ENCODE measurements at regions not wholly inside any gene's neighbourhood (a gene's known extent, or its start where the extent isn't known, plus 50 kb on each side); places are given as distances from the start of the nearest gene placed in this dataset.

DNA sequence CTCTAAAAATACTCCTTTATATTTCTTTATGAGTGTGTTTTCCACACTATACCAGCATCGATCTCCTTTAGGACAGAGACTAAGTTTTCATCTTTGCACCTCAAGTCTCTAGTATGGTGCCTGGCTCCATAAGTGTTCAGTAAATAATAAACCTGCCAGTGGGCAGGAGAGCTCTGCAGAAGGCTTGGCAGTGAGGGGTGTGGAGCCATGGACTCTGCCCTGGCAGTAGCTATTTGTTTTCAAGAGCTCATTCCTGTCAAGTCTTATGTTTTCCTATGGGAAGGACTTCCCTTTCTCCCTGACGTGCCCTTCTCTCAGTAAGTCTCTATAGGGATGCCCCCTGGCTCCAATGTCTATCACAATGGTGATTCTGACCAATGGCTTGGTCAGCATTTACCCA is 252.2 kb downstream of the PIK3R1 start:
- Histone ChIP-seq H2AFZ (ENCODE audit: low read depth, low read length, poor library complexity, severe bottlenecking) (no peak overlapping the region), H3K36me3 (ENCODE audit: control insufficient read depth in 1 of 2, insufficient read depth in 2 of 2, low read length in 2 of 2) (no peaks in the 10 kb centered on the region), H3K9me3 (ENCODE audit: control insufficient read depth in 1 of 2, insufficient read depth in 1 of 2, low read depth in 1 of 2, low read length in 2 of 2) (no peaks in the 10 kb centered on the region), H3K4me3 (replicated peaks in 1 of 2; ENCODE audit: low read depth in 1 of 2, low read length in 2 of 2) (no peak overlapping the region), H3K79me2 (ENCODE audit: insufficient read depth, low read length) (no peaks in the 10 kb centered on the region), H3K4me2 (ENCODE audit: low read length) (no peak overlapping the region), H3K9me2 (ENCODE audit: insufficient read depth) (no peaks in the 10 kb centered on the region), H4K20me1 (ENCODE audit: insufficient read depth) (no peaks in the 10 kb centered on the region), H3K27me3 (ENCODE audit: insufficient read depth, low read length) (no peaks in the 10 kb centered on the region), H3K4me1 (ENCODE audit: control insufficient read depth in 1 of 2, insufficient read depth in 2 of 2, low read length in 2 of 2) (peaks cover 0 to 6% of the 10 kb centered on the region in 2 experiments; a peak in 1 of 4 replicates), H3K9ac (ENCODE audit: low read length) (no peak overlapping the region), H3K27ac (ENCODE audit: low read depth, low read length) (no peak overlapping the region)
- intact Hi-C loops (cut with micrococcal nuclease), result loop anchor here (10.0 kb wide), 1 partner anchor 1223 kb away; no protein-coding TSS in a partner anchor
- no peak for ATAC-seq
- POLR2A ChIA-PET, result no interaction called here
- no peak for DNase-seq (ENCODE audit: low read depth, low spot score)
- TF ChIP-seq EGR1 (IDR thresholded peaks at IDR 0.05; ENCODE audit: low read depth) (no peak), EZH2 (IDR thresholded peaks at IDR 0.05) (no peak), ELF1 (IDR thresholded peaks at IDR 0.05; ENCODE audit: borderline replicate concordance, low read depth) (no peak), SIN3A (IDR thresholded peaks at IDR 0.05; ENCODE audit: low read depth) (no peak), POLR2A (IDR thresholded peaks at IDR 0.05; ENCODE audit: borderline replicate concordance, extremely low read depth, insufficient read depth, insufficient read length) (no peak), CEBPB (IDR thresholded peaks at IDR 0.05; ENCODE audit: low read depth) (no peak), JUND (IDR thresholded peaks at IDR 0.05) (no peak), ZNF274 (IDR thresholded peaks at IDR 0.05; ENCODE audit: low read depth, low read length) (no peak), ZFX (IDR thresholded peaks at IDR 0.05) (no peak), FOSL1 (IDR thresholded peaks at IDR 0.05; ENCODE audit: low read depth) (no peak), EZH2phosphoT487 (IDR thresholded peaks at IDR 0.05; ENCODE audit: borderline replicate concordance) (no peak), SP1 (IDR thresholded peaks at IDR 0.05; ENCODE audit: low read depth) (no peak), TCF7L2 (IDR thresholded peaks at IDR 0.05; ENCODE audit: borderline replicate concordance, extremely low read depth, insufficient read depth, insufficient read length) (no peak), POLR2AphosphoS5 (IDR thresholded peaks at IDR 0.05; ENCODE audit: low read depth, low read length) (no peak), RAD21 (IDR thresholded peaks at IDR 0.05; ENCODE audit: low read depth) (no peak)
- TF ChIP-seq, protein P1, sequence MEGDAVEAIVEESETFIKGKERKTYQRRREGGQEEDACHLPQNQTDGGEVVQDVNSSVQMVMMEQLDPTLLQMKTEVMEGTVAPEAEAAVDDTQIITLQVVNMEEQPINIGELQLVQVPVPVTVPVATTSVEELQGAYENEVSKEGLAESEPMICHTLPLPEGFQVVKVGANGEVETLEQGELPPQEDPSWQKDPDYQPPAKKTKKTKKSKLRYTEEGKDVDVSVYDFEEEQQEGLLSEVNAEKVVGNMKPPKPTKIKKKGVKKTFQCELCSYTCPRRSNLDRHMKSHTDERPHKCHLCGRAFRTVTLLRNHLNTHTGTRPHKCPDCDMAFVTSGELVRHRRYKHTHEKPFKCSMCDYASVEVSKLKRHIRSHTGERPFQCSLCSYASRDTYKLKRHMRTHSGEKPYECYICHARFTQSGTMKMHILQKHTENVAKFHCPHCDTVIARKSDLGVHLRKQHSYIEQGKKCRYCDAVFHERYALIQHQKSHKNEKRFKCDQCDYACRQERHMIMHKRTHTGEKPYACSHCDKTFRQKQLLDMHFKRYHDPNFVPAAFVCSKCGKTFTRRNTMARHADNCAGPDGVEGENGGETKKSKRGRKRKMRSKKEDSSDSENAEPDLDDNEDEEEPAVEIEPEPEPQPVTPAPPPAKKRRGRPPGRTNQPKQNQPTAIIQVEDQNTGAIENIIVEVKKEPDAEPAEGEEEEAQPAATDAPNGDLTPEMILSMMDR (IDR thresholded peaks at IDR 0.05 in 2 of 3, conservative IDR thresholded peaks at IDR 0.05 in 1 of 3; ENCODE audit: borderline replicate concordance in 1 of 3, insufficient read depth in 1 of 3, low read depth in 2 of 3, low read length in 2 of 3), result no peak
- TF ChIP-seq, protein P2, sequence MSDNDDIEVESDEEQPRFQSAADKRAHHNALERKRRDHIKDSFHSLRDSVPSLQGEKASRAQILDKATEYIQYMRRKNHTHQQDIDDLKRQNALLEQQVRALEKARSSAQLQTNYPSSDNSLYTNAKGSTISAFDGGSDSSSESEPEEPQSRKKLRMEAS (IDR thresholded peaks at IDR 0.05), result no peak
- TF ChIP-seq, protein P3, sequence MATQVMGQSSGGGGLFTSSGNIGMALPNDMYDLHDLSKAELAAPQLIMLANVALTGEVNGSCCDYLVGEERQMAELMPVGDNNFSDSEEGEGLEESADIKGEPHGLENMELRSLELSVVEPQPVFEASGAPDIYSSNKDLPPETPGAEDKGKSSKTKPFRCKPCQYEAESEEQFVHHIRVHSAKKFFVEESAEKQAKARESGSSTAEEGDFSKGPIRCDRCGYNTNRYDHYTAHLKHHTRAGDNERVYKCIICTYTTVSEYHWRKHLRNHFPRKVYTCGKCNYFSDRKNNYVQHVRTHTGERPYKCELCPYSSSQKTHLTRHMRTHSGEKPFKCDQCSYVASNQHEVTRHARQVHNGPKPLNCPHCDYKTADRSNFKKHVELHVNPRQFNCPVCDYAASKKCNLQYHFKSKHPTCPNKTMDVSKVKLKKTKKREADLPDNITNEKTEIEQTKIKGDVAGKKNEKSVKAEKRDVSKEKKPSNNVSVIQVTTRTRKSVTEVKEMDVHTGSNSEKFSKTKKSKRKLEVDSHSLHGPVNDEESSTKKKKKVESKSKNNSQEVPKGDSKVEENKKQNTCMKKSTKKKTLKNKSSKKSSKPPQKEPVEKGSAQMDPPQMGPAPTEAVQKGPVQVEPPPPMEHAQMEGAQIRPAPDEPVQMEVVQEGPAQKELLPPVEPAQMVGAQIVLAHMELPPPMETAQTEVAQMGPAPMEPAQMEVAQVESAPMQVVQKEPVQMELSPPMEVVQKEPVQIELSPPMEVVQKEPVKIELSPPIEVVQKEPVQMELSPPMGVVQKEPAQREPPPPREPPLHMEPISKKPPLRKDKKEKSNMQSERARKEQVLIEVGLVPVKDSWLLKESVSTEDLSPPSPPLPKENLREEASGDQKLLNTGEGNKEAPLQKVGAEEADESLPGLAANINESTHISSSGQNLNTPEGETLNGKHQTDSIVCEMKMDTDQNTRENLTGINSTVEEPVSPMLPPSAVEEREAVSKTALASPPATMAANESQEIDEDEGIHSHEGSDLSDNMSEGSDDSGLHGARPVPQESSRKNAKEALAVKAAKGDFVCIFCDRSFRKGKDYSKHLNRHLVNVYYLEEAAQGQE (IDR thresholded peaks at IDR 0.05; ENCODE audit: low read depth), result no peak
- TF ChIP-seq, protein P4, sequence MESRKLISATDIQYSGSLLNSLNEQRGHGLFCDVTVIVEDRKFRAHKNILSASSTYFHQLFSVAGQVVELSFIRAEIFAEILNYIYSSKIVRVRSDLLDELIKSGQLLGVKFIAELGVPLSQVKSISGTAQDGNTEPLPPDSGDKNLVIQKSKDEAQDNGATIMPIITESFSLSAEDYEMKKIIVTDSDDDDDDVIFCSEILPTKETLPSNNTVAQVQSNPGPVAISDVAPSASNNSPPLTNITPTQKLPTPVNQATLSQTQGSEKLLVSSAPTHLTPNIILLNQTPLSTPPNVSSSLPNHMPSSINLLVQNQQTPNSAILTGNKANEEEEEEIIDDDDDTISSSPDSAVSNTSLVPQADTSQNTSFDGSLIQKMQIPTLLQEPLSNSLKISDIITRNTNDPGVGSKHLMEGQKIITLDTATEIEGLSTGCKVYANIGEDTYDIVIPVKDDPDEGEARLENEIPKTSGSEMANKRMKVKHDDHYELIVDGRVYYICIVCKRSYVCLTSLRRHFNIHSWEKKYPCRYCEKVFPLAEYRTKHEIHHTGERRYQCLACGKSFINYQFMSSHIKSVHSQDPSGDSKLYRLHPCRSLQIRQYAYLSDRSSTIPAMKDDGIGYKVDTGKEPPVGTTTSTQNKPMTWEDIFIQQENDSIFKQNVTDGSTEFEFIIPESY (IDR thresholded peaks at IDR 0.05; ENCODE audit: extremely low read depth, insufficient replicate concordance, low read length), result no peak
- RAD21 ChIA-PET (ENCODE audit: low non-redundant PET in 1 of 2, low total read pairs in 2 of 2, uncharacterized antibody in 2 of 2, unreplicated experiment in 2 of 2), result no interaction called here
- BruUV-seq (replicated peaks), result no TSS peak
- CTCF ChIA-PET, result no interaction called here

Data from HCT116 (cell line).